NT2/D1 (cell line): ENCODE measurements at regions not wholly inside any gene's neighbourhood (a gene's known extent, or its start where the extent isn't known, plus 50 kb on each side); places are given as distances from the start of the nearest gene placed in this dataset.

Experiments used
- SUZ12 ChIP-seq: IDR thresholded peaks from 2 replicates; pipeline ENCODE4 v1.6.1; 2011; ENCODE audit not compliant: insufficient read length, insufficient read depth; ENCODE audit errors: extremely low read depth
- YY1 ChIP-seq: IDR thresholded peaks from 2 replicates; pipeline ENCODE4 v1.6.1; 2011; ENCODE audit not compliant: insufficient read length, insufficient read depth
- ZNF274 ChIP-seq: IDR thresholded peaks from 2 replicates; pipeline ENCODE4 v1.6.1; 2011; ENCODE audit warnings: mild to moderate bottlenecking, low read depth, low read length

DNA sequence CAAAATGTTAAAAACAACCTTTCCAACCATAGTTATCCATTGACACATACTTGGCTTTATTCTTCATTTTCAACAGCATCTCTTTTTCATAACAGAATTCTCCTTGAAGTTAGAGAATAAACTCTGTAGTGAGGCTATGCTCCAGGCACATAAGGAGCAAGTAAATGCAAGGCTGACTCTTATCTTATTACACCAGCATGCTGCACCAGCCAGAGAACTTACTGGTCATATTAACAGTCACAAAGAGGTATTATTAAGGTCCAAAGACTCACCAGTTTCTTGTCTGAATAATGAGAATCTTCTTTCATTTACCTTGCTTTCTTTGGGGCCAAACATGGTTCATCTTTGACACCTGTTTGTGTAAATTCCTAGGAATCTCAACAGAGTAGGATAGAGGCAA lies 71.3 kb upstream of the IVNS1ABP start:
- no peak for TF ChIP-seq YY1
- no peak for TF ChIP-seq ZNF274
- no peak for TF ChIP-seq SUZ12
